Transverse colon (tissue), 4 donors: ENCODE measurements at regions not wholly inside any gene's neighbourhood (a gene's known extent, or its start where the extent isn't known, plus 50 kb on each side); places are given as distances from the start of the nearest gene placed in this dataset.

ENCODE experiments used
- DNase-seq: peaks from one replicate; pipeline ENCODE4 v3.0.0-alpha.2; 2019
- H3K27ac ChIP-seq, 4 donors: fragments of 200-600 bp; sonication (generic); 2 replicates each; pipeline ENCODE4 v1.5.1; 2016 to 2018; ENCODE audit warnings: inconsistent platforms in 4 of 4
- H3K27me3 ChIP-seq: fragments of 200-600 bp; sonication (generic); 2 replicates; pipeline ENCODE4 v1.5.1; 2017; ENCODE audit warnings: inconsistent platforms
- H3K36me3 ChIP-seq, 4 donors: fragments of 200-600 bp; sonication (generic); 2 replicates each; pipeline ENCODE4 v1.5.1; 2017 to 2019; ENCODE audit warnings: inconsistent platforms in 4 of 4
- H3K4me1 ChIP-seq, 4 donors: fragments of 200-600 bp; sonication (generic); 2 replicates each; pipeline ENCODE4 v1.5.1; 2017 to 2020; ENCODE audit warnings: inconsistent platforms in 4 of 4
- H3K4me3 ChIP-seq, 4 donors: fragments of 200-600 bp; sonication (generic); 1 replicate in 1 of 4; 2 replicates in 3 of 4; pipeline versions ENCODE4 v1.5.1 to v1.6.1; 2017 to 2019; ENCODE audit warnings: inconsistent platforms in 4 of 4
- H3K9me3 ChIP-seq, 2 donors: fragments of 200-600 bp; sonication (generic); 2 replicates each; pipeline ENCODE4 v1.5.1; 2017 to 2019; ENCODE audit warnings: inconsistent platforms in 2 of 2
- CTCF ChIP-seq, 5 experiments: fragments of 200-600 bp in 3 of 5; fragments of 450-650 bp in 2 of 5; sonication (generic) in 3 of 5; IDR thresholded peaks; 1 replicate in 2 of 5; 2 replicates in 3 of 5; pipeline ENCODE4 v1.5.1; 2016 to 2017; ENCODE audit warnings: antibody characterized with exemption in 5 of 5, inconsistent platforms in 3 of 5, mild to moderate bottlenecking in 2 of 5, moderate library complexity in 1 of 5
- EP300 ChIP-seq: sonication (generic); formaldehyde crosslinking; IDR thresholded peaks from one replicate; pipeline ENCODE4 v1.6.1; 2017; ENCODE audit warnings: antibody characterized with exemption, low read depth
- POLR2A ChIP-seq: fragments of 450-650 bp; IDR thresholded peaks from one replicate; pipeline ENCODE4 v1.6.1; 2016; ENCODE audit warnings: antibody characterized with exemption, mild to moderate bottlenecking, moderate library complexity
- POLR2AphosphoS5 ChIP-seq, 3 donors: sonication (generic); formaldehyde crosslinking; IDR thresholded peaks; one replicate each; pipeline ENCODE4 v1.6.1; 2016; ENCODE audit warnings: antibody characterized with exemption in 3 of 3
- WGBS, 2 donors: methylation state at CpG; one replicate each; pipeline ENCODE4 v1.1.5; 2018; ENCODE audit warnings: low coverage in 1 of 2; 5-methylcytosine and 5-hydroxymethylcytosine counted together
- in situ Hi-C, 4 donors: fragments of 200-750 bp; cut with MboI; loops; one replicate each; pipeline versions ENCODE4 v1.15.0 to v1.15.1; 2017; ENCODE audit warnings: low sequenced_read_pairs in 3 of 4, low pct_ligation_motif_present in 1 of 4, low pct_unique_long_range_greater_than_20kb in 1 of 4
- intact Hi-C: fragments of 100-400 bp; cut with DNase I; formaldehyde crosslinking; loops from one replicate; pipeline ENCODE4 v1.15.1; 2023; ENCODE audit warnings: low total_unique reads

DNA sequence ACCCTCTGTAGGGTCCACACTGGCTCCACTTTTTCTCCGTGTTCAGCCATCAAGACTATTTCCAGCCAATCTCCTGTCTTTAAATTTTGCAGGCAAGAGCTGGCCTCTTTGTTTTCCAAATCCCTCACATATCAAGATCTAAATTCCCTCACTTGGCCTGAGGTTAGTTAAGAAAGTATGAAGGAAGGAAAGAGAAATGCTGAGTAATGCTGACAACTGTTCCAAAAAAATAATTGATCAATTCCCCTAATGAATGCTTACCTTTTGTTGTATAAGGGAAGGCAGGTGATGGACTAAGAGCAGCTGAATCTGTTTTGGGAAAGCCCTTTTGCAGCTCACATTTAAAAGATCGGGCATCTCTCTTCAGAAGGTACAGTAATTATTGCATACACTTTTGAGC is 105.1 kb upstream of the KCNJ16 start:
- Histone ChIP-seq H3K27me3 (no peaks in the 10 kb centered on the region), H3K4me1 (no peaks in the 10 kb centered on the region), H3K36me3 (no peaks in the 10 kb centered on the region), H3K27ac (no peak overlapping the region), H3K9me3 (no peaks in the 10 kb centered on the region), H3K4me3 (no peak overlapping the region)
- intact Hi-C loops = loop anchor here (2.0 kb wide), 1 partner anchor 21 kb away; no protein-coding TSS in a partner anchor
- WGBS, 2 donors = 79 to 86% methylated on average over 2 of the region's 2 CpGs
- in situ Hi-C loops = no loop called here
- DNase-seq = no peak
- no peak for TF ChIP-seq EP300
- no peak for TF ChIP-seq CTCF (IDR thresholded peaks at IDR 0.05)
- no peak for TF ChIP-seq POLR2A
- TF ChIP-seq POLR2AphosphoS5 (IDR thresholded peaks at IDR 0.05) = no peak

- TF ChIP-seq CTCF (IDR thresholded peaks at IDR 0.05) (no peak), POLR2AphosphoS5 (IDR thresholded peaks at IDR 0.05) (no peak), POLR2A (no peak), EP300 (no peak)
- H3K4me3 ChIP-seq = no peak overlapping the region
- H3K9me3 ChIP-seq = no peaks in the 10 kb centered on the region
- no peaks in the 10 kb centered on the region for H3K36me3 ChIP-seq
- H3K27ac ChIP-seq = no peak overlapping the region
- WGBS, 2 donors = 83 to 100% methylated on average over 1 of the region's 1 CpG
- no peaks in the 10 kb centered on the region for H3K27me3 ChIP-seq
- intact Hi-C loops = no loop called here
- DNase-seq = no peak
- in situ Hi-C loops = no loop called here
- no peaks in the 10 kb centered on the region for H3K4me1 ChIP-seq
These were observed 102.8 kb upstream of the KCNJ16 start for GRCh38 chr17:69972251-69972650.

GRCh38 chr17:69975808-69976207 is 99.2 kb upstream of the KCNJ16 start:
- H3K4me3 ChIP-seq = no peak overlapping the region
- 88 to 90% methylated on average over 1 of the region's 1 CpG for WGBS, 2 donors
- no peaks in the 10 kb centered on the region for H3K4me1 ChIP-seq
- no peaks in the 10 kb centered on the region for H3K27me3 ChIP-seq
- H3K27ac ChIP-seq = no peak overlapping the region
- H3K36me3 ChIP-seq = no peaks in the 10 kb centered on the region
- intact Hi-C loops (no loop called here), in situ Hi-C loops (no loop called here)
- TF ChIP-seq POLR2AphosphoS5 (IDR thresholded peaks at IDR 0.05) (no peak), CTCF (IDR thresholded peaks at IDR 0.05) (no peak), POLR2A (no peak), EP300 (no peak)
- H3K9me3 ChIP-seq = no peaks in the 10 kb centered on the region
- DNase-seq = no peak

- Histone ChIP-seq H3K27ac (no peak overlapping the region), H3K9me3 (no peaks in the 10 kb centered on the region), H3K27me3 (no peaks in the 10 kb centered on the region), H3K4me3 (no peak overlapping the region), H3K4me1 (no peaks in the 10 kb centered on the region), H3K36me3 (no peaks in the 10 kb centered on the region)
- WGBS, 2 donors = 82 to 84% methylated on average over 1 of the region's 1 CpG
- no peak for DNase-seq
- TF ChIP-seq EP300 = no peak
- no peak for TF ChIP-seq CTCF (IDR thresholded peaks at IDR 0.05)
- no peak for TF ChIP-seq POLR2A
- intact Hi-C loops = no loop called here
- in situ Hi-C loops = no loop called here
These were observed 96.9 kb upstream of the KCNJ16 start for GRCh38 chr17:69978056-69978646.
